HCT116 (cell line): ENCODE measurements at regions not wholly inside any gene's neighbourhood (a gene's known extent, or its start where the extent isn't known, plus 50 kb on each side); places are given as distances from the start of the nearest gene placed in this dataset.

ENCODE experiments used
- ATAC-seq: fragments of 200-7000 bp; cut with Tn5 transposase; 2 replicates; pipeline ENCODE4 v1.9.1; 2020; ENCODE audit warnings: mild to moderate bottlenecking, moderate library complexity
- BruUV-seq: library from RNA; stranded (reverse); fragments of 400-500 nt; replicated peaks from 2 replicates; lab custom pipeline; 2021; lab: Mats Ljungman, UMichigan
- CTCF ChIA-PET: fragments of 300-600 bp; sonication (Branson Sonifier 250); formaldehyde crosslinking; loops from one replicate; lab custom pipeline; 2021; ENCODE audit warnings: antibody characterized with exemption; lab: Charles Lee
- POLR2A ChIA-PET: fragments of 300-600, 350-600 bp; sonication (Branson Sonifier 250); formaldehyde crosslinking; loops from one replicate; lab custom pipeline; 2021; ENCODE audit warnings: antibody characterized with exemption; lab: Charles Lee
- RAD21 ChIA-PET, 2 experiments: fragments of 300-600 bp; sonication (Branson Sonifier 250); formaldehyde crosslinking; loops; one replicate each; lab custom pipeline; 2023; ENCODE audit warnings: low total read pairs in 2 of 2; ENCODE audit not compliant: uncharacterized antibody in 2 of 2, unreplicated experiment in 2 of 2, low non-redundant PET in 1 of 2; lab: Charles Lee
- DNase-seq: peaks from one replicate; pipeline ENCODE4 v3.0.0-alpha.2; 2010; ENCODE audit warnings: low read depth, low spot score
- H2AFZ ChIP-seq: fragments of 200-600 bp; shearing (Covaris generic), sonication (generic); 2 replicates; pipeline ENCODE4 v1.6.1; 2017; ENCODE audit warnings: low read depth, mixed run types, mixed read lengths, antibody characterized with exemption, low read length; ENCODE audit not compliant: poor library complexity, severe bottlenecking
- H3K27ac ChIP-seq: 2 replicates; pipeline ENCODE4 v1.5.1; 2012; ENCODE audit warnings: low read depth, low read length
- H3K27me3 ChIP-seq: fragments of 200-600 bp; sonication (generic); 2 replicates; pipeline ENCODE4 v1.6.1; 2016; ENCODE audit warnings: mixed run types, low read length, mixed read lengths; ENCODE audit not compliant: insufficient read depth
- H3K36me3 ChIP-seq, 2 experiments: fragments of 200-500 bp in 1 of 2; fragments of 200-600 bp in 1 of 2; sonication (Bioruptor generic) in 1 of 2; sonication (generic) in 1 of 2; 2 replicates each; pipeline versions ENCODE4 v1.5.1 to v1.6.1; 2014 to 2016; ENCODE audit warnings: low read length in 2 of 2, inconsistent platforms in 1 of 2, mixed read lengths in 1 of 2, mixed run types in 1 of 2; ENCODE audit not compliant: insufficient read depth in 2 of 2, control insufficient read depth in 1 of 2
- H3K4me1 ChIP-seq, 2 experiments: fragments of 200-600 bp in 1 of 2; sonication (generic) in 1 of 2; 2 replicates each; pipeline versions ENCODE4 v1.5.1 to v1.6.1; 2012 to 2017; ENCODE audit warnings: low read length in 2 of 2, inconsistent platforms in 1 of 2, mild to moderate bottlenecking in 1 of 2, mixed read lengths in 1 of 2, mixed run types in 1 of 2, moderate library complexity in 1 of 2; ENCODE audit not compliant: insufficient read depth in 2 of 2, control insufficient read depth in 1 of 2
- H3K4me2 ChIP-seq: fragments of 200-600 bp; sonication (generic); 2 replicates; pipeline ENCODE4 v1.6.1; 2017; ENCODE audit warnings: mixed run types, low read length, mixed read lengths
- H3K4me3 ChIP-seq, 2 experiments: fragments of 200-600 bp in 1 of 2; sonication (generic) in 1 of 2; replicated peaks in 1 of 2; 2 replicates each; pipeline ENCODE4 v1.5.1; 2011 to 2016; ENCODE audit warnings: low read length in 2 of 2, control low read depth in 1 of 2, low read depth in 1 of 2, mild to moderate bottlenecking in 1 of 2, mixed read lengths in 1 of 2, mixed run types in 1 of 2
- H3K79me2 ChIP-seq: fragments of 200-600 bp; sonication (generic); 2 replicates; pipeline ENCODE4 v1.6.1; 2017; ENCODE audit warnings: mild to moderate bottlenecking, mixed run types, low read length, moderate library complexity, mixed read lengths; ENCODE audit not compliant: insufficient read depth
- H3K9ac ChIP-seq: fragments of 200-600 bp; sonication (generic); 2 replicates; pipeline ENCODE4 v1.6.1; 2016; ENCODE audit warnings: low read length, mixed read lengths
- H3K9me2 ChIP-seq: fragments of 200-600 bp; sonication (generic), shearing (Covaris generic); 2 replicates; pipeline ENCODE4 v1.6.1; 2017; ENCODE audit warnings: mixed run types, mild to moderate bottlenecking, moderate library complexity; ENCODE audit not compliant: insufficient read depth
- H3K9me3 ChIP-seq, 2 experiments: fragments of 200-500 bp in 1 of 2; fragments of 200-600 bp in 1 of 2; sonication (Bioruptor generic) in 1 of 2; sonication (generic) in 1 of 2; 2 replicates each; pipeline ENCODE4 v1.6.1; 2014 to 2017; ENCODE audit warnings: low read length in 2 of 2, mixed read lengths in 2 of 2, inconsistent platforms in 1 of 2, low read depth in 1 of 2, mild to moderate bottlenecking in 1 of 2, mixed run types in 1 of 2, moderate library complexity in 1 of 2; ENCODE audit not compliant: control insufficient read depth in 1 of 2, insufficient read depth in 1 of 2
- H4K20me1 ChIP-seq: fragments of 200-600 bp; sonication (generic), shearing (Covaris generic); 2 replicates; pipeline ENCODE4 v1.6.1; 2017; ENCODE audit warnings: mixed run types, mild to moderate bottlenecking, moderate library complexity; ENCODE audit not compliant: insufficient read depth
- CBX3 ChIP-seq: IDR thresholded peaks from 2 replicates; pipeline ENCODE4 v1.6.1; 2012; ENCODE audit warnings: low read depth
- CEBPB ChIP-seq: IDR thresholded peaks from 2 replicates; pipeline ENCODE4 v1.6.1; 2012; ENCODE audit warnings: low read depth
- EGR1 ChIP-seq: IDR thresholded peaks from 2 replicates; pipeline ENCODE4 v1.6.1; 2012; ENCODE audit warnings: low read depth
- EZH2 ChIP-seq: fragments of 200-600 bp; sonication (generic); IDR thresholded peaks from 2 replicates; pipeline ENCODE4 v1.6.1; 2017; ENCODE audit warnings: antibody characterized with exemption, mixed run types
- EZH2phosphoT487 ChIP-seq: fragments of 200-600 bp; IDR thresholded peaks from 2 replicates; pipeline ENCODE4 v1.6.1; 2018; ENCODE audit warnings: antibody characterized with exemption, borderline replicate concordance
- FOSL1 ChIP-seq: IDR thresholded peaks from 2 replicates; pipeline ENCODE4 v1.6.1; 2012; ENCODE audit warnings: low read depth
- JUND ChIP-seq: IDR thresholded peaks from 2 replicates; pipeline ENCODE4 v1.6.1; 2012
- POLR2A ChIP-seq: IDR thresholded peaks from 2 replicates; pipeline ENCODE4 v1.7.0; 2011; ENCODE audit warnings: borderline replicate concordance; ENCODE audit not compliant: insufficient read depth, insufficient read length; ENCODE audit errors: extremely low read depth
- SIN3A ChIP-seq: IDR thresholded peaks from 2 replicates; pipeline ENCODE4 v1.6.1; 2012; ENCODE audit warnings: low read depth
- SP1 ChIP-seq: IDR thresholded peaks from 2 replicates; pipeline ENCODE4 v1.6.1; 2012; ENCODE audit warnings: low read depth
- SRF ChIP-seq: IDR thresholded peaks from 2 replicates; pipeline ENCODE4 v1.6.1; 2012; ENCODE audit warnings: low read depth
- TCF7L2 ChIP-seq: IDR thresholded peaks from 2 replicates; pipeline ENCODE4 v1.7.0; 2011; ENCODE audit warnings: borderline replicate concordance, inconsistent platforms; ENCODE audit not compliant: insufficient read depth, insufficient read length; ENCODE audit errors: extremely low read depth
- YY1 ChIP-seq: IDR thresholded peaks from 2 replicates; pipeline ENCODE4 v1.6.1; 2011; ENCODE audit warnings: low read length, low read depth, moderate library complexity, mild to moderate bottlenecking; ENCODE audit not compliant: insufficient replicate concordance; ENCODE audit errors: extremely low read depth
- ZFX ChIP-seq: fragments of 450-650 bp; IDR thresholded peaks from 2 replicates; pipeline ENCODE4 v1.6.1; 2017
- ZNF274 ChIP-seq: fragments of 200-500 bp; sonication (Bioruptor generic); IDR thresholded peaks from 2 replicates; pipeline ENCODE4 v1.6.1; 2014; ENCODE audit warnings: mild to moderate bottlenecking, low read depth, low read length, inconsistent platforms
- intact Hi-C: fragments of 100-400 bp; cut with micrococcal nuclease; formaldehyde crosslinking; loops from 2 replicates; pipeline ENCODE4 v1.10.0; 2022
- TF ChIP-seq, protein P1 (sequence below): IDR thresholded peaks from 2 replicates; pipeline ENCODE4 v1.6.1; 2011; ENCODE audit warnings: mild to moderate bottlenecking, low read length, moderate library complexity; ENCODE audit not compliant: insufficient replicate concordance; ENCODE audit errors: extremely low read depth
- TF ChIP-seq, protein P2 (sequence below): IDR thresholded peaks from 2 replicates; pipeline ENCODE4 v1.6.1; 2012; ENCODE audit warnings: low read depth
- TF ChIP-seq, protein P3 (sequence below): IDR thresholded peaks from 2 replicates; pipeline ENCODE4 v1.6.1; 2012
- TF ChIP-seq, protein P4 (sequence below), 3 experiments: fragments of 200-600 bp in 1 of 3; sonication (generic) in 1 of 3; IDR thresholded peaks in 2 of 3; conservative IDR thresholded peaks in 1 of 3; 2 replicates each; pipeline ENCODE4 v1.5.1; 2012 to 2017; ENCODE audit warnings: low read depth in 2 of 3, low read length in 2 of 3, antibody characterized with exemption in 1 of 3, borderline replicate concordance in 1 of 3, control low read depth in 1 of 3, mild to moderate bottlenecking in 1 of 3, mixed read lengths in 1 of 3, mixed run types in 1 of 3, moderate library complexity in 1 of 3; ENCODE audit not compliant: insufficient read depth in 1 of 3
- TF ChIP-seq, protein P5 (sequence below): IDR thresholded peaks from 2 replicates; pipeline ENCODE4 v1.6.1; 2012

DNA sequence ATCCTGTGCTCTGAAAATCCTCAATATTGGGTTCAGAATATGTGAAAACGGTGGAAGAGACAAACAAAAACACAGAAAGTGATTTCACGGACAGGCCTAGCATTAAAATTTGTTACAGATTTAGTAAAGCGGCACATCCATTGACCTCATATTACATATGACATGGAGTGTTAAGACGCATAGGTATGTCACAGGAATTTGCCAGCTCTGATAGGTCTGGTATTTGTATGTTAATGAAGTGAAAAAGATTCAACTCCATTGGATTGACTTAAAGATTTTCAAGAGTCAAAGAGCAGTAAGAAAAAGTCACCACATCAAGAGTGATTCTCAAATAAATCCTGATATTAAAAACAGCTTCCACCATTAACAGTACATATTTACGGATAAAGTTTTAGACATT lies 396.5 kb upstream of the SEMA6A start:
- BruUV-seq, result no TSS peak
- no peaks in the 10 kb centered on the region for H3K4me1 ChIP-seq
- no peak overlapping the region for H2AFZ ChIP-seq
- intact Hi-C loops, result no loop called here
- H3K9me3 ChIP-seq, result no peaks in the 10 kb centered on the region
- TF ChIP-seq, protein P1, sequence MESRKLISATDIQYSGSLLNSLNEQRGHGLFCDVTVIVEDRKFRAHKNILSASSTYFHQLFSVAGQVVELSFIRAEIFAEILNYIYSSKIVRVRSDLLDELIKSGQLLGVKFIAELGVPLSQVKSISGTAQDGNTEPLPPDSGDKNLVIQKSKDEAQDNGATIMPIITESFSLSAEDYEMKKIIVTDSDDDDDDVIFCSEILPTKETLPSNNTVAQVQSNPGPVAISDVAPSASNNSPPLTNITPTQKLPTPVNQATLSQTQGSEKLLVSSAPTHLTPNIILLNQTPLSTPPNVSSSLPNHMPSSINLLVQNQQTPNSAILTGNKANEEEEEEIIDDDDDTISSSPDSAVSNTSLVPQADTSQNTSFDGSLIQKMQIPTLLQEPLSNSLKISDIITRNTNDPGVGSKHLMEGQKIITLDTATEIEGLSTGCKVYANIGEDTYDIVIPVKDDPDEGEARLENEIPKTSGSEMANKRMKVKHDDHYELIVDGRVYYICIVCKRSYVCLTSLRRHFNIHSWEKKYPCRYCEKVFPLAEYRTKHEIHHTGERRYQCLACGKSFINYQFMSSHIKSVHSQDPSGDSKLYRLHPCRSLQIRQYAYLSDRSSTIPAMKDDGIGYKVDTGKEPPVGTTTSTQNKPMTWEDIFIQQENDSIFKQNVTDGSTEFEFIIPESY, result no peak
- TF ChIP-seq CEBPB (no peak), EZH2phosphoT487 (no peak), TCF7L2 (no peak), EZH2 (no peak), ZFX (no peak), EGR1 (no peak), FOSL1 (no peak), CBX3 (no peak), SRF (no peak), ZNF274 (no peak), YY1 (no peak), JUND (no peak), SP1 (no peak), SIN3A (no peak), POLR2A (no peak)
- TF ChIP-seq, protein P2, sequence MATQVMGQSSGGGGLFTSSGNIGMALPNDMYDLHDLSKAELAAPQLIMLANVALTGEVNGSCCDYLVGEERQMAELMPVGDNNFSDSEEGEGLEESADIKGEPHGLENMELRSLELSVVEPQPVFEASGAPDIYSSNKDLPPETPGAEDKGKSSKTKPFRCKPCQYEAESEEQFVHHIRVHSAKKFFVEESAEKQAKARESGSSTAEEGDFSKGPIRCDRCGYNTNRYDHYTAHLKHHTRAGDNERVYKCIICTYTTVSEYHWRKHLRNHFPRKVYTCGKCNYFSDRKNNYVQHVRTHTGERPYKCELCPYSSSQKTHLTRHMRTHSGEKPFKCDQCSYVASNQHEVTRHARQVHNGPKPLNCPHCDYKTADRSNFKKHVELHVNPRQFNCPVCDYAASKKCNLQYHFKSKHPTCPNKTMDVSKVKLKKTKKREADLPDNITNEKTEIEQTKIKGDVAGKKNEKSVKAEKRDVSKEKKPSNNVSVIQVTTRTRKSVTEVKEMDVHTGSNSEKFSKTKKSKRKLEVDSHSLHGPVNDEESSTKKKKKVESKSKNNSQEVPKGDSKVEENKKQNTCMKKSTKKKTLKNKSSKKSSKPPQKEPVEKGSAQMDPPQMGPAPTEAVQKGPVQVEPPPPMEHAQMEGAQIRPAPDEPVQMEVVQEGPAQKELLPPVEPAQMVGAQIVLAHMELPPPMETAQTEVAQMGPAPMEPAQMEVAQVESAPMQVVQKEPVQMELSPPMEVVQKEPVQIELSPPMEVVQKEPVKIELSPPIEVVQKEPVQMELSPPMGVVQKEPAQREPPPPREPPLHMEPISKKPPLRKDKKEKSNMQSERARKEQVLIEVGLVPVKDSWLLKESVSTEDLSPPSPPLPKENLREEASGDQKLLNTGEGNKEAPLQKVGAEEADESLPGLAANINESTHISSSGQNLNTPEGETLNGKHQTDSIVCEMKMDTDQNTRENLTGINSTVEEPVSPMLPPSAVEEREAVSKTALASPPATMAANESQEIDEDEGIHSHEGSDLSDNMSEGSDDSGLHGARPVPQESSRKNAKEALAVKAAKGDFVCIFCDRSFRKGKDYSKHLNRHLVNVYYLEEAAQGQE, result no peak
- TF ChIP-seq, protein P3, sequence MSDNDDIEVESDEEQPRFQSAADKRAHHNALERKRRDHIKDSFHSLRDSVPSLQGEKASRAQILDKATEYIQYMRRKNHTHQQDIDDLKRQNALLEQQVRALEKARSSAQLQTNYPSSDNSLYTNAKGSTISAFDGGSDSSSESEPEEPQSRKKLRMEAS, result no peak
- TF ChIP-seq, protein P4, sequence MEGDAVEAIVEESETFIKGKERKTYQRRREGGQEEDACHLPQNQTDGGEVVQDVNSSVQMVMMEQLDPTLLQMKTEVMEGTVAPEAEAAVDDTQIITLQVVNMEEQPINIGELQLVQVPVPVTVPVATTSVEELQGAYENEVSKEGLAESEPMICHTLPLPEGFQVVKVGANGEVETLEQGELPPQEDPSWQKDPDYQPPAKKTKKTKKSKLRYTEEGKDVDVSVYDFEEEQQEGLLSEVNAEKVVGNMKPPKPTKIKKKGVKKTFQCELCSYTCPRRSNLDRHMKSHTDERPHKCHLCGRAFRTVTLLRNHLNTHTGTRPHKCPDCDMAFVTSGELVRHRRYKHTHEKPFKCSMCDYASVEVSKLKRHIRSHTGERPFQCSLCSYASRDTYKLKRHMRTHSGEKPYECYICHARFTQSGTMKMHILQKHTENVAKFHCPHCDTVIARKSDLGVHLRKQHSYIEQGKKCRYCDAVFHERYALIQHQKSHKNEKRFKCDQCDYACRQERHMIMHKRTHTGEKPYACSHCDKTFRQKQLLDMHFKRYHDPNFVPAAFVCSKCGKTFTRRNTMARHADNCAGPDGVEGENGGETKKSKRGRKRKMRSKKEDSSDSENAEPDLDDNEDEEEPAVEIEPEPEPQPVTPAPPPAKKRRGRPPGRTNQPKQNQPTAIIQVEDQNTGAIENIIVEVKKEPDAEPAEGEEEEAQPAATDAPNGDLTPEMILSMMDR (IDR thresholded peaks at IDR 0.05 in 2 of 3, conservative IDR thresholded peaks at IDR 0.05 in 1 of 3; ENCODE audit: borderline replicate concordance in 1 of 3, insufficient read depth in 1 of 3, low read depth in 2 of 3, low read length in 2 of 3), result no peak
- TF ChIP-seq, protein P5, sequence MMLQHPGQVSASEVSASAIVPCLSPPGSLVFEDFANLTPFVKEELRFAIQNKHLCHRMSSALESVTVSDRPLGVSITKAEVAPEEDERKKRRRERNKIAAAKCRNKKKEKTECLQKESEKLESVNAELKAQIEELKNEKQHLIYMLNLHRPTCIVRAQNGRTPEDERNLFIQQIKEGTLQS, result no peak
- TF ChIP-seq, all 23 proteins: peak for 0
- no peak for ATAC-seq
- no peak for DNase-seq
- ChIA-PET CTCF (no interaction called here), POLR2A (no interaction called here), RAD21 (no interaction called here)
- no peaks in the 10 kb centered on the region for H3K9me2 ChIP-seq
- no peak overlapping the region for H3K9ac ChIP-seq
- no peaks in the 10 kb centered on the region for H4K20me1 ChIP-seq
- H3K36me3 ChIP-seq, result no peaks in the 10 kb centered on the region
- H3K27me3 ChIP-seq, result no peaks in the 10 kb centered on the region
- H3K4me3 ChIP-seq, result no peak overlapping the region
- no peak overlapping the region for H3K4me2 ChIP-seq
- no peak overlapping the region for H3K27ac ChIP-seq
- no peaks in the 10 kb centered on the region for H3K79me2 ChIP-seq
